WTC11 (cell line): ENCODE measurements at regions not wholly inside any gene's neighbourhood (a gene's known extent, or its start where the extent isn't known, plus 50 kb on each side); places are given as distances from the start of the nearest gene placed in this dataset.

Experiments
- ATAC-seq: fragments of 200-7000 bp; cut with Tn5 transposase; 2 replicates; pipeline ENCODE4 v1.10.0; 2021; ENCODE audit warnings: mild to moderate bottlenecking, moderate library complexity
- CTCF ChIA-PET: fragments of 300-600 bp; sonication (Branson Sonifier 250); formaldehyde crosslinking; loops from one replicate; lab custom pipeline; 2021; ENCODE audit warnings: antibody characterized with exemption; lab: Charles Lee
- POLR2A ChIA-PET: fragments of 350-600 bp; sonication (Branson Sonifier 250); formaldehyde crosslinking; loops from one replicate; lab custom pipeline; 2021; ENCODE audit warnings: antibody characterized with exemption; lab: Charles Lee
- DNase-seq: peaks from one replicate; pipeline ENCODE4 v3.0.0; 2021; ENCODE audit warnings: low spot score
- H3K27ac Mint-ChIP-seq: 2 replicates; pipeline ENCODE4 v1.8.0; 2021; ENCODE audit warnings: mixed read lengths
- H3K27me3 Mint-ChIP-seq: 2 replicates; pipeline ENCODE4 v1.8.0; 2021; ENCODE audit warnings: low read depth, mild to moderate bottlenecking, moderate library complexity, mixed read lengths
- H3K36me3 Mint-ChIP-seq: 2 replicates; pipeline ENCODE4 v1.8.0; 2021; ENCODE audit warnings: mixed read lengths
- H3K4me1 Mint-ChIP-seq: 2 replicates; pipeline ENCODE4 v1.8.0; 2022; ENCODE audit warnings: mixed read lengths
- H3K4me3 Mint-ChIP-seq: 2 replicates; pipeline ENCODE4 v1.8.0; 2021; ENCODE audit warnings: mild to moderate bottlenecking, moderate library complexity, mixed read lengths
- H3K9me3 Mint-ChIP-seq: 2 replicates; pipeline ENCODE4 v1.8.0; 2021; ENCODE audit warnings: mixed read lengths
- CBFB ChIP-seq: sonication (generic); formaldehyde crosslinking; IDR thresholded peaks from 2 replicates; pipeline ENCODE4 v1.8.1; 2022; ENCODE audit warnings: mild to moderate bottlenecking, low read depth, missing genetic modification reagents
- CTCF ChIP-seq: fragments of 200-600 bp; IDR thresholded peaks from 2 replicates; pipeline ENCODE4 v1.8.0; 2022; ENCODE audit warnings: antibody characterized with exemption
- ERG ChIP-seq: fragments of 250-450 bp; sonication (Bioruptor Pico); IDR thresholded peaks from 2 replicates; pipeline ENCODE4 v1.8.0; 2021; ENCODE audit warnings: mild to moderate bottlenecking
- ESRRA ChIP-seq: sonication (generic); formaldehyde crosslinking; IDR thresholded peaks from 2 replicates; pipeline ENCODE4 v1.8.1; 2022; ENCODE audit warnings: mild to moderate bottlenecking, missing genetic modification reagents, borderline replicate concordance
- FOXP1 ChIP-seq: sonication (generic); formaldehyde crosslinking; IDR thresholded peaks from 2 replicates; pipeline ENCODE4 v1.8.0; 2022; ENCODE audit warnings: missing genetic modification reagents, mild to moderate bottlenecking, moderate library complexity, borderline replicate concordance
- GABPB1 ChIP-seq: sonication (generic); formaldehyde crosslinking; IDR thresholded peaks from 2 replicates; pipeline ENCODE4 v1.8.1; 2023; ENCODE audit warnings: mild to moderate bottlenecking, missing genetic modification reagents
- GTF2I ChIP-seq: fragments of 250-450 bp; sonication (Bioruptor Pico); conservative IDR thresholded peaks from 2 replicates; pipeline ENCODE4 v1.4.0; 2021; ENCODE audit warnings: mild to moderate bottlenecking
- JUN ChIP-seq: sonication (generic); formaldehyde crosslinking; IDR thresholded peaks from 2 replicates; pipeline ENCODE4 v1.8.0; 2023; ENCODE audit warnings: mild to moderate bottlenecking, missing genetic modification reagents
- KAT7 ChIP-seq: sonication (generic); formaldehyde crosslinking; IDR thresholded peaks from 2 replicates; pipeline ENCODE4 v1.8.1; 2023; ENCODE audit warnings: missing genetic modification reagents, mild to moderate bottlenecking, borderline replicate concordance
- MLX ChIP-seq: sonication (generic); formaldehyde crosslinking; IDR thresholded peaks from 2 replicates; pipeline ENCODE4 v1.8.1; 2023; ENCODE audit warnings: mild to moderate bottlenecking, missing genetic modification reagents, moderate library complexity
- MXD4 ChIP-seq: fragments of 250-450 bp; sonication (Bioruptor Pico); IDR thresholded peaks from 2 replicates; pipeline ENCODE4 v1.8.0; 2021; ENCODE audit warnings: mild to moderate bottlenecking, moderate library complexity, borderline replicate concordance
- PRDM15 ChIP-seq: sonication (generic); formaldehyde crosslinking; IDR thresholded peaks from 2 replicates; pipeline ENCODE4 v1.8.0; 2022; ENCODE audit warnings: missing genetic modification reagents
- RELA ChIP-seq: sonication (generic); formaldehyde crosslinking; IDR thresholded peaks from 2 replicates; pipeline ENCODE4 v1.8.1; 2022; ENCODE audit warnings: missing genetic modification reagents, mild to moderate bottlenecking, borderline replicate concordance
- RORB ChIP-seq: fragments of 250-450 bp; sonication (Bioruptor Pico); IDR thresholded peaks from 2 replicates; pipeline ENCODE4 v1.9.0; 2021; ENCODE audit warnings: mild to moderate bottlenecking
- SMAD3 ChIP-seq: sonication (generic); formaldehyde crosslinking; IDR thresholded peaks from 2 replicates; pipeline ENCODE4 v1.8.0; 2022; ENCODE audit warnings: missing genetic modification reagents, mild to moderate bottlenecking, borderline replicate concordance
- TCF7 ChIP-seq: sonication (generic); formaldehyde crosslinking; IDR thresholded peaks from 2 replicates; pipeline ENCODE4 v1.8.0; 2022; ENCODE audit warnings: mild to moderate bottlenecking, low read depth, missing genetic modification reagents, moderate library complexity
- TEAD1 ChIP-seq: sonication (generic); formaldehyde crosslinking; IDR thresholded peaks from 2 replicates; pipeline ENCODE4 v1.8.0; 2022; ENCODE audit warnings: mild to moderate bottlenecking, missing genetic modification reagents
- TEAD4 ChIP-seq: sonication (generic); formaldehyde crosslinking; IDR thresholded peaks from 2 replicates; pipeline ENCODE4 v1.8.0; 2022; ENCODE audit warnings: mild to moderate bottlenecking, missing genetic modification reagents
- USF1 ChIP-seq: sonication (generic); formaldehyde crosslinking; IDR thresholded peaks from 2 replicates; pipeline ENCODE4 v1.8.0; 2022; ENCODE audit warnings: mild to moderate bottlenecking, missing genetic modification reagents
- ZBTB21 ChIP-seq: sonication (generic); formaldehyde crosslinking; IDR thresholded peaks from 2 replicates; pipeline ENCODE4 v1.8.1; 2023; ENCODE audit warnings: mild to moderate bottlenecking, missing genetic modification reagents, borderline replicate concordance
- ZNF121 ChIP-seq: sonication (generic); formaldehyde crosslinking; IDR thresholded peaks from 2 replicates; pipeline ENCODE4 v1.8.0; 2023; ENCODE audit warnings: missing genetic modification reagents
- ZNF219 ChIP-seq: sonication (generic); formaldehyde crosslinking; IDR thresholded peaks from 2 replicates; pipeline ENCODE4 v1.8.0; 2023; ENCODE audit warnings: missing genetic modification reagents, mild to moderate bottlenecking, borderline replicate concordance
- ZNF232 ChIP-seq: sonication (generic); formaldehyde crosslinking; IDR thresholded peaks from 2 replicates; pipeline ENCODE4 v1.8.0; 2022; ENCODE audit warnings: mild to moderate bottlenecking, missing genetic modification reagents

- CTCF ChIA-PET: no interaction called here
- Mint-ChIP-seq H3K27ac (no peak overlapping the region), H3K36me3 (no peaks in the 10 kb centered on the region)
- ATAC-seq: no peak
- no peak for TF ChIP-seq TCF7
- TF ChIP-seq GABPB1 (CRISPR knock-in tag): no peak
- no peak for TF ChIP-seq ERG (CRISPR knock-in tag)
- no peak for TF ChIP-seq FOXP1 (CRISPR knock-in tag)
- TF ChIP-seq ESRRA: no peak
- TF ChIP-seq KAT7 (CRISPR knock-in tag): no peak
- TF ChIP-seq, all 79 proteins: peak for 0
- Mint-ChIP-seq H3K9me3 (0 out of 2 replicates have a peak, but pooled peaks cover 3% of the 10 kb centered on the region), H3K27me3 (no peaks in the 10 kb centered on the region; the same call in 1 of the 2 replicates), H3K4me3 (no peak overlapping the region), H3K4me1 (no peaks in the 10 kb centered on the region)
- POLR2A ChIA-PET: no interaction called here
- no peak for DNase-seq
These were observed 282.7 kb downstream of the GAS1 start for GRCh38 chr9:86664603-86665002.

GRCh38 chr9:86663905-86664304 is 283.4 kb downstream of the GAS1 start:
- H3K27me3 Mint-ChIP-seq: no peaks in the 10 kb centered on the region
- no peak for DNase-seq
- ATAC-seq: no peak
- POLR2A ChIA-PET: no interaction called here
- no peak overlapping the region for H3K27ac Mint-ChIP-seq
- no peak for TF ChIP-seq ZNF219 (CRISPR knock-in tag)
- TF ChIP-seq KAT7 (CRISPR knock-in tag): no peak
- TF ChIP-seq TEAD1: no peak
- no peak for TF ChIP-seq RORB (CRISPR knock-in tag)
- no peak for TF ChIP-seq JUN (CRISPR knock-in tag)
- TF ChIP-seq TEAD4 (CRISPR knock-in tag): no peak
- TF ChIP-seq ZBTB21 (CRISPR knock-in tag): no peak
- TF ChIP-seq CBFB (CRISPR knock-in tag): no peak
- no peak for TF ChIP-seq ZNF232 (CRISPR knock-in tag)
- no peak for TF ChIP-seq ERG (CRISPR knock-in tag)
- no peak for TF ChIP-seq SMAD3
- no peak for TF ChIP-seq USF1 (CRISPR knock-in tag)
- TF ChIP-seq ZNF121 (CRISPR knock-in tag): no peak
- CTCF ChIA-PET: no interaction called here
- H3K4me3 Mint-ChIP-seq: no peak overlapping the region
- no peaks in the 10 kb centered on the region for H3K36me3 Mint-ChIP-seq
- 0 out of 2 replicates have a peak, but pooled peaks cover 3% of the 10 kb centered on the region for H3K9me3 Mint-ChIP-seq
- H3K4me1 Mint-ChIP-seq: no peaks in the 10 kb centered on the region

- ATAC-seq: no peak
- Mint-ChIP-seq H3K9me3 (0 out of 2 replicates have a peak, but pooled peaks cover 3% of the 10 kb centered on the region), H3K4me3 (no peak overlapping the region), H3K4me1 (no peaks in the 10 kb centered on the region), H3K27me3 (no peaks in the 10 kb centered on the region), H3K36me3 (no peaks in the 10 kb centered on the region), H3K27ac (no peak overlapping the region)
- no peak for DNase-seq
- ChIA-PET POLR2A (no interaction called here), CTCF (no interaction called here)
- TF ChIP-seq TEAD4 (CRISPR knock-in tag): no peak
- TF ChIP-seq MXD4 (CRISPR knock-in tag): no peak
- TF ChIP-seq PRDM15: no peak
- TF ChIP-seq MLX: no peak
- no peak for TF ChIP-seq GTF2I
- TF ChIP-seq CTCF: no peak
- TF ChIP-seq RELA: no peak
These were observed 284.3 kb downstream of the GAS1 start for GRCh38 chr9:86662890-86663468.
